Superior temporal gyrus (tissue), 1 donor: ENCODE measurements at regions not wholly inside any gene's neighbourhood (a gene's known extent, or its start where the extent isn't known, plus 50 kb on each side); places are given as distances from the start of the nearest gene placed in this dataset.
"Not testable (repeated sequence)": the region's sequence is repeated elsewhere in the genome, so short reads cannot be mapped to it uniquely, and the experiment has no call there.

Source experiments
- DNase-seq: peaks from one replicate; pipeline ENCODE4 v3.0.0-alpha.2; 2016; ENCODE audit errors: extremely low spot score

- DNase-seq: no peak
These were observed 111.6 kb upstream of the ESRRB start for GRCh38 chr14:76264384-76264783.

- DNase-seq: peak; percentile 32
These were observed 108.5 kb upstream of the ESRRB start for GRCh38 chr14:76267322-76268046.

DNA sequence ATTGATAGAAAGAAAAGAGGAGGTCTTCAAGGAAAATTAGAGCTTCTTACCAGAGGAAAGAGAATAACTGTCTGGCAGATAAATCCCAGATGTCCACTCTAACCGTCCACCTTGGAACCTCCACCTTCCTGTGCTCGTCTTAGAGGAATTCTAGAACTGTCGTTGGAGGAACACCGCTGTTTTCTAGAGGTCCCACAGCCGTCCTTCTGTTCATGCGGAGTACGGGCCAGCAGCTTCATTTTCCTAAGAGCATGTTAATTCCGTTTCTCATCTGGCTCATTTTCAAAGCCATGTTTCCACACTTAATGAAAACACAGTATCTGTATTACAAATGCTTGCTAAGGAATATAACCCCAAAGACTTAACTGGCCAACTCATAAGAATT is 107.9 kb upstream of the ESRRB start:
- DNase-seq: no peak

DNA sequence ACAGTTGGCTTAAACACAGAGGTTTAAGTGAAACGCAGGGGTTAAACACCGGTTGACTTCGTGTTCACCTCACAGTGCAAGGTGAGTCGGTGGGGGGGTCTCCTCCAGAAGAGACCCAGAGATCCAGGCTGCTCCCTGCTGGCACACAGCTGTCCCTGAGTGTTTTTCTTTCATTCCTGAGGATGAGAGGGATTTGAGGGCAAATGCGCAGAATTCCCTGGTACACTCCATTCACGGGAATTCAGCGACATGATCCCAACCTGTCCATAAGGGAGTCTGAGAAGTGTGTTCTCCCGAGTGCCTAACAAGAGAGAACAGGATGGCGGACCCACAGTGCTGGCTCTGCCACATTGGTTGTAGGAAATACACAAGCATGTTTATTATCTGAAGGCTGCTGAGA is 107.2 kb upstream of the ESRRB start:
- DNase-seq: no peak

DNA sequence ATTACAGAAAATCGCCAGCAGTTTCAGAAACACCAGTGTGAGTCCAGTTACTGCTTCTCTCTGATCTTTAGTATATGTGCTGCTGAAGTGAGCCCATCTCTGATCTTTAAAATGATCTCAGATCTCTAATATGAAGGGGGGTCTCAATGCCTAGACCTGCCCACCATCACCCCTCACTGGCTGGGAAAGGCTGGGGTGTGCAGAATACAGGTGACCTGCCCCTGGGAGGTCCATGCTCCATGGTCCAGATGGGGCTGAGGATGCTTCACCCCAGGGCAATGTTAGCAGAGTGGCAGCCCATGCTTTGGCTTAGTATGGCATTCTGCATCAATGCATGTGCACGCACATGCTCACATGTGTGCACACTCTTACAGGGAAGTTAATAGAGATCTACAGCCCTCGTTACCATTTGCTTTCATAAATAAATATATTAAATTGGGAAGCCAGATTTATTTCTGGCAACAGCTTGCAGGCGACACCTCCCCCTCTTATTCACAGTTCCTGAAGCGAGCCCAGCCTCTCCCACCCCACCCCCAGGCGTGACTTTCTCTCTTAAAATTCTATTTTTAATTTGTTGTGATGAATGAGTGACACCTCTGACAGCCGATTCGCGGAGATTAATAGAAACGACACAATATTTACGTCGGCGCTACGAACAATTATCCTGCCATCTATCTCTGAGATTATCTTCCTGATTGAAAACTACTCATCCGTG is 104.7 kb upstream of the ESRRB start:
- no peak for DNase-seq

DNA sequence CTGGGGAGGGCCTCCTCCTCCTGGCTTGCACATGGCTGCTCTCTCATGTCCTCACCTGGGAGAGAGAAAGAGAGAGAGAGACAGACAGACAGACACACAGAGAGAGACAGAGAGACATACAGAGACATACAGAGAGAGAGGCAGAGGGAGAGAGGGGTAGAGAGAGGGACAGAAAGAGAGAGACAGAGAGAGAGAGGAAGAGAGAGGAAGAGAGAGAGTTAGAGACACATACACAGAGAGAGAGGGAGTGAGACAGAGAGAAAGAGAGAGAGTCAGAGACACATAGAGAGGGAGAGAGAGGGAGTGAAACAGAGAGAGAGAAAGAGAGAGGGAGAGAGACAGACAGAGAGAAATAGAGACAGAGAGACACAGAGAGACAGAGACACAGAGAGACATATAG is 103.6 kb upstream of the ESRRB start:
- no peak for DNase-seq

DNA sequence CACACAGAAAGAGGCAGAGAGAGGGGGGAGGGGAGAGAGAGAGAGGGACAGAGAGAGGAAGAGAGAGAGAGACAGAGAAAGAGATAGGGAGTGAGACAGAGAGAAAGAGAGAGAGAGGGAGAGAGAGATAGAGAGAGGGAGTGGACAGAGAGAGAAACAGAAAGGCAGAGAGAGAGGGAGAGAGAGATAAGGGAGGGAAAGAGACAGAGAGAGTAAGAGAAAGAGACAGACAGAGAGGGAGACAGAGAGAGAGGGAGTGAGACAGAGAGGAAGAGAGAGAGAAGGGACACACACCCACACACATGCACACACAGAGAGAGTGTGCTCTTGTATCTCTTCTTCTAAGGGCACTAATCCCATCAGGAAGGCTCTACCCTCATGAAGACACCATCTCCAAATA is 103.2 kb upstream of the ESRRB start:
- no peak for DNase-seq

GRCh38 chr14:76273346-76273745 is 102.6 kb upstream of the ESRRB start:
- DNase-seq: no peak

- DNase-seq: no peak
These were observed 101.6 kb upstream of the ESRRB start for GRCh38 chr14:76274324-76274723.

GRCh38 chr14:76277586-76278130 is 98.3 kb upstream of the ESRRB start:
- DNase-seq: no peak

DNA sequence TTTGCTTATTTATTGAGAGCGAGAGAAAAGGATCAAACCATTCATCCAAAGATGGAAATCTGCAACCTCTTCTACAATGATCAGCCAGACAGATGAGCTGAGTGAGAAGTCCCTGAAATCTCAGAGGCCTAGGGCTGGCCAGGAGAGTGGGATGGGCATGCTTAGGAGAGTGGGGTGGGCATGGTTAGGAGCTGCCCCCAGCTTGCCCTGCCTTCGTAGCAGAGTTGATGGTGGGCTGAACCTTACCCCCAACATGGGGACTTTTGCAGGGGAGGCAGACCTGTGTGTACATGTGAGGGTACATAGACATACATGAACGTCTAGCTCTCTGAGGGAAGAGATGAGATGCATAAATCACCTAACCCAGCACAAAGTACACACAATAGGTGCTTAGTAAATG is 95.7 kb upstream of the ESRRB start:
- DNase-seq: no peak

DNA sequence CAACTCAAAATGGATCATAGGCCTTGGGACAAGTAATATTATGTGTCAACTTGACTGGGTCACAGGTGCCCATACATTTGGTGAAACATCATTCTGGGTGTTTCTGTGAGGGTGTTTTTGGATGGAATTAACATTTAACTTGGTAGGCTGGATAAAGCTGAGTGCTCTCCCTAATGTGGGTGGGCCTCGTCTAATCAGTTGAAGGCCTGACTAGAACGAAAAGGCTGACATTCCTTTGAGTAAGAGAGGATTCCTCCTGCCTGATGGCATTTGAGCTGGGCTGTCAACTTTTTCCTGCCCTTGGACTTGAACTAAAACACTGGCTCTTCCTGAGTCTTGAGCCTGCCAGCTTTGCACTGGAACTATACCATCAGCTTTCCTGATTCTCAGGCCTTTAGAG is 93.4 kb upstream of the ESRRB start:
- no peak for DNase-seq

GRCh38 chr14:76287063-76287462 is 88.9 kb upstream of the ESRRB start:
- no peak for DNase-seq

DNA sequence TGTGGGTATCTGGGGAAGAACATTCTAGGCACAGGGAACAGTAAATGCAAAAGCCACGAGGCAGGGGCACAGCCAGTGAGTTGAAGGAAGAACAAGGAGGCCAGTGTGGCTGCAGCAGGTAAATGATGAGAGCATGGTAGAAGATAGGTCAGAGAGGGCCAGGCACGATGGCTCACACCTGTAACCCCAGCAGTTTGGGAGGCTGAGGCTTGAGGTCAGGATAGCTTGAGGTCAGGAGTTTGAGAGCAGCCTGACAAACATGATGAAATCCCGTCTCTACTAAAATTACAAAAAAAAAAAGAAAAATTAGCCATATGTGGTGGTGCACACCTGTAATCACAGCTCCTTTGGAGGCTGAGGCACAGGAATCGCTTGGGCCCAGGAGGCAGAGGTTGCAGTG is 86.7 kb upstream of the ESRRB start:
- no peak for DNase-seq

DNA sequence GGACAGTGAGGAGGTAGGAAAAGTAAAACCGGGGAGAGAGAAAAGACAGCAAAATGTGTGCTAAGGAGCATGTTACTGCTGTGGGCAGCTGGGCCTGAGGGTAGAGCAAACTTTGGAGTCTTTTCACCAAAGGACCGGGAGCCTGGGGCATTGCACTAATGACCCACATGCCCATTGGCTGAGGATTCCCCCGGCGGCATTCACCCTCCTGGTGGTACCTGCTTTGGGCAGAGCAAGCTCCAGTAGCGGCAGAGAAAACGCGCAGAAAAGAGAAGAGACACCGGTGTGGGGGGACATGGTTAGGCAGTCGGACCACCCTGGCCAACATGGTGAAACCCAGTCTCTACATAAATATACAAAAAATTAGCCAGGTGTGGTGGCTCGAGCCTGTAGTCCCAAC is 83.4 kb upstream of the ESRRB start:
- no peak for DNase-seq

GRCh38 chr14:76293221-76293620 is 82.7 kb upstream of the ESRRB start:
- DNase-seq: no peak

DNA sequence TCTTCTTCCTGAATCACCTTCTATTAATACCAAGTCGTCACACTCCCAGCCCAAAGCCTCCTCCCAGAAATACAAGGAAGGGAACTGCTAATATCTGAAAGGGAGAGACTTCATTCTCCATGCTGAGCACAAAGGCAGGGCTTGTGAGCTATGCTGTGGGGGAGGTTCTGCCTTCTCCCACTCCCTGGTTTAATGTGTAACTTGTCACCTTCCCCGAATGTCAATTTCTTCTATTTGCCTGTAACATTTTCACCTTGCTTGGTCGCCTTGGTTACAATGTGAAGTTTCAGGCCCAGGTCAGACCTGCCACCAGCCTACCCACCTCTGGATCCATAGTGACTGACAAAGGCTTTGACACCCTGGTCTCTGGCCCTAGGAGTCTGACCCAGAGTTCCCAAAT is 82.0 kb upstream of the ESRRB start:
- no peak for DNase-seq

DNA sequence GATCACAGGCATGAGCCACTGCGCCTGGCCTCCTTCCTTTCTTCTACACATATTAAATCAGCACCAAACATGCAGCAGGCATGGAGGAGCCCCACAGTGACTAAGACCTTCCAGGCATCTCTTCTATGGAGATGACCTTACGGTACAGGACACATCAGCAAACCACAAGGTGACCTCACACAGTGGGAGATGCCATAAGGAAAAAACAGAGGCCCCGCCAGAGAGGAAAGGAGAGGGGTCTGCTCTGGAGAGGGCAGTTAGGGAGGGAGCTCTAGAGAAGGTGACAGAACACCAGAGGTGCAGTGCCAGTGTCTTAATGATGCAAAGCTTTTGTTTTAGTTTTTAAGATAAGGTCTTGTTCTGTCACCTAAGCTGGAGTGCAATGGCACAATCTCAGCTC is 81.1 kb upstream of the ESRRB start:
- DNase-seq: no peak

DNA sequence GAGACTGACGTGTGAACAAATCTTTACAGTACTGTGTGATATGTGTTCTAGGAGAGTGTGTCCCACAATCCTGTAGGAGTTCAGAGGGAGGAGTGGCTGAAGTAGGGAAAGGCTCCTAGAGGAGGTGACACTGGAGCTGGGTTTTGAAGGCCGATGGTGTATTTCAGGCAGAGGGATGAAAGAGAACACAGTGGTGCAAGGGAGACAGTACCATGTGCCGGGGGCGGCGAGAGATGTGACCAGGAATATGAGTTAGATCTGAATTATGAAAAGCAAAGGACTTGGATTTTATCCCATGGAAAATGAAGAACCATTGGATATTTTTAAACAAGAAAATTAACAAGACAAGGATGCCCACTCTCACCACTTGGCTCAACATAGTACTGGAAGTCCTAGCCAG is 77.0 kb upstream of the ESRRB start:
- DNase-seq: peak; percentile 8

DNA sequence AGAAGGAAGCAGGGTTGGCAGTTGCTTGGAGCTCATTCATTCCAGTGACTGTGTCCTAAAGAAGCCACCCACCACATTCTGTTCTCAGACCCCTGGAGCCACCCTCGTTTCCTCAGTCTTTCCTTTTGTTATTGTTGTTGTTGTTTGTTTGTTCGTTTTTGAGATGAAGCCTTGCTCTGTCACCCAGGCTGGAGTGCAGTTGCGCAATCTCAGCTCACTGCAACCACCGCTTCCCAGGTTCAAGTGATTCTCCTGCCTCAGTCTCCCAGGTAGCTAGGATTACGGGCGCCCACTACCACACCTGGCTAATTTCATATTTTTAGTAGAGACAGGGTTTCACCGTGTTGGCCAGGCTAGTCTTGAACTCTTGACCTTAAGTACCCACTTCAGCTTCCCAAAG is 72.7 kb upstream of the ESRRB start:
- DNase-seq: not testable (repeated sequence)

GRCh38 chr14:76304536-76305267 is 71.2 kb upstream of the ESRRB start:
- DNase-seq: no peak

- DNase-seq: no peak
These were observed 70.6 kb upstream of the ESRRB start for GRCh38 chr14:76305268-76305826.
